Astrocyte of the spinal cord (primary cell): ENCODE measurements at regions not wholly inside any gene's neighbourhood (a gene's known extent, or its start where the extent isn't known, plus 50 kb on each side); places are given as distances from the start of the nearest gene placed in this dataset.

Experiments used
- DNase-seq: peaks from one replicate; pipeline ENCODE4 v3.0.0; 2011; ENCODE audit warnings: low read depth, low spot score
- H3K4me3 ChIP-seq: 2 replicates; pipeline ENCODE4 v1.5.1; 2011; ENCODE audit warnings: low read depth, mild to moderate bottlenecking, low read length, moderate library complexity
- in situ Hi-C: cut with HindIII; loops from 2 replicates; pipeline ENCODE4 v1.10.0; 2017; ENCODE audit warnings: low sequenced_read_pairs
- TF ChIP-seq, protein P1 (sequence below): IDR thresholded peaks from 2 replicates; pipeline ENCODE4 v1.5.1; 2012; ENCODE audit warnings: low read depth, mild to moderate bottlenecking, low read length, inconsistent platforms

- H3K4me3 ChIP-seq = no peak overlapping the region
- no peak for DNase-seq
- TF ChIP-seq, protein P1, sequence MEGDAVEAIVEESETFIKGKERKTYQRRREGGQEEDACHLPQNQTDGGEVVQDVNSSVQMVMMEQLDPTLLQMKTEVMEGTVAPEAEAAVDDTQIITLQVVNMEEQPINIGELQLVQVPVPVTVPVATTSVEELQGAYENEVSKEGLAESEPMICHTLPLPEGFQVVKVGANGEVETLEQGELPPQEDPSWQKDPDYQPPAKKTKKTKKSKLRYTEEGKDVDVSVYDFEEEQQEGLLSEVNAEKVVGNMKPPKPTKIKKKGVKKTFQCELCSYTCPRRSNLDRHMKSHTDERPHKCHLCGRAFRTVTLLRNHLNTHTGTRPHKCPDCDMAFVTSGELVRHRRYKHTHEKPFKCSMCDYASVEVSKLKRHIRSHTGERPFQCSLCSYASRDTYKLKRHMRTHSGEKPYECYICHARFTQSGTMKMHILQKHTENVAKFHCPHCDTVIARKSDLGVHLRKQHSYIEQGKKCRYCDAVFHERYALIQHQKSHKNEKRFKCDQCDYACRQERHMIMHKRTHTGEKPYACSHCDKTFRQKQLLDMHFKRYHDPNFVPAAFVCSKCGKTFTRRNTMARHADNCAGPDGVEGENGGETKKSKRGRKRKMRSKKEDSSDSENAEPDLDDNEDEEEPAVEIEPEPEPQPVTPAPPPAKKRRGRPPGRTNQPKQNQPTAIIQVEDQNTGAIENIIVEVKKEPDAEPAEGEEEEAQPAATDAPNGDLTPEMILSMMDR = no peak
- in situ Hi-C loops = no loop called here
Measured at GRCh38 chr4:60296386-60296785, 903.7 kb upstream of the ADGRL3 start.

DNA sequence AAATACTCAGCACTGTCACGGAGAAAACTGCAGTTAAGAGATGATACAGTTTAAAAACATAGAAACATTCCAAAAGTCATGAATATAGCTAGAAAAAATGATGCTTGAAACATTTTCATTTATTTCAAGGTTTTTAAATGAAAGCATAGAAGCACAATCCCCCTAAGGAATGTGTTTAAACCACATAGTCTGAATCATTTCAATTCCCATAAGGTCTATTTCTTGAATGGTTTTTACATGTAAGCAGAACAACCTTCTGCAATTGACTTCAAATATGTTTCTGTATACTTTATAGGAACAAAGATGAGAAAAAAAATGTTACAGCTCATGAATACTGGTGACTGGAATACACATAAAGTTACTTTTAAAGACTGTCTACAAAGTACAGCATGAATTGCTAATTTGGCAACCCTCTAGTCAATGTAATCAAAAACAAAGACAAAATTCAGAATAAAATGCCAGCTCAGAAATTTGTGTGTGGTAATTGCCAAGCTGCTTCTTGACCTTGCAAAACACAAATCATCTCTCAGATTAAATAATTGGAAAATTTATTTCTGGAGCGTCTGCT lies 886.4 kb upstream of the ADGRL3 start:
- TF ChIP-seq, protein P1 = no peak
- no peak overlapping the region for H3K4me3 ChIP-seq
- in situ Hi-C loops = no loop called here
- peak; percentile 62 for DNase-seq

DNA sequence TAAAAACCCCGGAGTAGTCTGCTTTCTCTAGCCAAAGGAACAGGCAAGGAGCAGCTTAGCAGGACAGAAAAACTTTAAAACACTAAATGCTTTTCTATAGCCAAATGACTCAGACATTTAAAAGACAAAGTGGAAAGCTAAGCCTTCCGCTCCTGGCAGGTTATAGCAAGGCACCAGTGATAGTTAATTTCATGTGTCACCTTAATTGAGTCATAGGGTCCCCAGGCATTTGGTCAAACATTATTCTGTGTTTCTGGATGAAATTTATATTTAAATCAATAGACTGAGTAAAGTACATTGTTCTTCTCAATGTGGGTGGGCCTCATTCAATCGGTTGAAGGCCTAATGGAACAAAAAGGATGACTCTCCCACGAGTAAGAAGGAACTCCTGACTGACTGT lies 885.7 kb upstream of the ADGRL3 start:
- TF ChIP-seq, protein P1 = no peak

GRCh38 chr4:60315586-60315985 lies 884.5 kb upstream of the ADGRL3 start:
- no peak overlapping the region for H3K4me3 ChIP-seq
- DNase-seq = no peak
- in situ Hi-C loops = no loop called here
- TF ChIP-seq, protein P1 = no peak

More for the DNA sequence above, 885.7 kb upstream of the ADGRL3 start:
- in situ Hi-C loops = no loop called here
- DNase-seq = peak; percentile 16
- H3K4me3 ChIP-seq = no peak overlapping the region

- in situ Hi-C loops = no loop called here
- H3K4me3 ChIP-seq = no peak overlapping the region
- no peak for DNase-seq
- TF ChIP-seq, protein P1 = no peak
Measured at GRCh38 chr4:60326735-60327134, 873.4 kb upstream of the ADGRL3 start.

GRCh38 chr4:60327651-60328050 lies 872.5 kb upstream of the ADGRL3 start:
- peak; percentile 3 for DNase-seq
- in situ Hi-C loops = no loop called here
- H3K4me3 ChIP-seq = no peak overlapping the region
- TF ChIP-seq, protein P1 = no peak
